Smooth muscle cell (in vitro differentiated cells): ENCODE measurements at regions not wholly inside any gene's neighbourhood (a gene's known extent, or its start where the extent isn't known, plus 50 kb on each side); places are given as distances from the start of the nearest gene placed in this dataset.

Source experiments
- DNase-seq: peaks from one replicate; lab custom pipeline; 2025; ENCODE audit not compliant: unreplicated experiment; lab: John Stamatoyannopoulos, UW
- H2AFZ ChIP-seq: fragments of 200-600 bp; sonication (generic); 2 replicates; pipeline ENCODE4 v1.6.0; 2016; ENCODE audit warnings: antibody characterized with exemption, low read depth, mild to moderate bottlenecking
- H3F3A ChIP-seq: fragments of 200-600 bp; sonication (generic); 2 replicates; pipeline ENCODE4 v1.6.0; 2017; ENCODE audit warnings: antibody characterized with exemption, low read depth
- H3K27ac ChIP-seq: fragments of 200-600 bp; sonication (generic); 2 replicates; pipeline ENCODE4 v1.5.1; 2016; ENCODE audit warnings: low read depth, mild to moderate bottlenecking
- H3K27me3 ChIP-seq: fragments of 200-600 bp; sonication (generic); 2 replicates; pipeline ENCODE4 v1.6.1; 2016; ENCODE audit warnings: low read depth, mild to moderate bottlenecking
- H3K36me3 ChIP-seq: fragments of 200-600 bp; sonication (generic); 2 replicates; pipeline ENCODE4 v1.5.1; 2016; ENCODE audit warnings: low read depth
- H3K4me1 ChIP-seq: fragments of 200-600 bp; sonication (generic); 2 replicates; pipeline ENCODE4 v1.5.1; 2016; ENCODE audit warnings: low read depth
- H3K4me2 ChIP-seq: fragments of 200-600 bp; sonication (generic); 2 replicates; pipeline ENCODE4 v1.6.0; 2016; ENCODE audit warnings: mild to moderate bottlenecking
- H3K4me3 ChIP-seq: fragments of 200-600 bp; sonication (generic); 2 replicates; pipeline ENCODE4 v1.5.1; 2016; ENCODE audit warnings: mild to moderate bottlenecking
- H3K79me2 ChIP-seq: fragments of 200-600 bp; sonication (generic); 2 replicates; pipeline ENCODE4 v1.6.0; 2016; ENCODE audit warnings: low read depth, mild to moderate bottlenecking
- H3K9ac ChIP-seq: fragments of 200-600 bp; sonication (generic); 2 replicates; pipeline ENCODE4 v1.6.0; 2016; ENCODE audit warnings: low read depth
- H3K9me3 ChIP-seq: fragments of 200-600 bp; sonication (generic); replicated peaks from 2 replicates; pipeline ENCODE4 v1.5.1; 2016; ENCODE audit warnings: low read depth
- H4K20me1 ChIP-seq: fragments of 200-600 bp; sonication (generic); 2 replicates; pipeline ENCODE4 v1.6.0; 2016; ENCODE audit warnings: low read depth
- WGBS: methylation state at CpG from one replicate; pipeline ENCODE4 v1.1.7; 2016; ENCODE audit warnings: low lambda C conversion rate; 5-methylcytosine and 5-hydroxymethylcytosine counted together
- TF ChIP-seq, protein P1 (sequence below): fragments of 200-600 bp; sonication (generic); IDR thresholded peaks from 2 replicates; pipeline ENCODE4 v1.5.1; 2017; ENCODE audit warnings: borderline replicate concordance, mild to moderate bottlenecking, antibody characterized with exemption; ENCODE audit not compliant: insufficient read depth, poor library complexity, severe bottlenecking

DNA sequence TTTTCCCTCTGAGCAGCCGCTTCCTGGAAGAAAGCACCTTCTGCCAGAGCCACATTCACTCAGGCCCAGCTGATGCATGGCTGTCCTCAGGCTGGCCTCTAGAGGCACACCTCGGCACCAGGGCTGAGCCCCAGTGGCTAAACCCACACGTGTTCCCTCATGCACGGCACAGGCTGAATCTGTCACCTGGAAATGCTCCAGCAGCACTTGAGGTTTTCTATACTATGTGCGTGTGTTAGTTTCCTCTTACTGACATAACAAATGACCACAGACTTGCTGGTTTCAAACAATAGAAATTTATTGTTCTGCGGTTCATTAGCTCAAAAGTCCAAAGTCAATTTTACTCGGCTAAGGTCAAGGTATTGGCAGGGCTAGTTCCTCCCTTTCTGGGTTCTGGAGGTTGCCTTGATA, 141.4 kb downstream of the LRRC70 start:
- DNase-seq, result no peak
- H3K79me2 ChIP-seq, result no peaks in the 10 kb centered on the region
- 67% methylated on average over 7 of the region's 7 CpGs for WGBS
- H3K27me3 ChIP-seq, result no peaks in the 10 kb centered on the region
- H4K20me1 ChIP-seq, result no peaks in the 10 kb centered on the region
- no peak overlapping the region for H3K4me2 ChIP-seq
- H3K9me3 ChIP-seq, result no peaks in the 10 kb centered on the region
- no peak overlapping the region for H3K4me3 ChIP-seq
- TF ChIP-seq, protein P1, sequence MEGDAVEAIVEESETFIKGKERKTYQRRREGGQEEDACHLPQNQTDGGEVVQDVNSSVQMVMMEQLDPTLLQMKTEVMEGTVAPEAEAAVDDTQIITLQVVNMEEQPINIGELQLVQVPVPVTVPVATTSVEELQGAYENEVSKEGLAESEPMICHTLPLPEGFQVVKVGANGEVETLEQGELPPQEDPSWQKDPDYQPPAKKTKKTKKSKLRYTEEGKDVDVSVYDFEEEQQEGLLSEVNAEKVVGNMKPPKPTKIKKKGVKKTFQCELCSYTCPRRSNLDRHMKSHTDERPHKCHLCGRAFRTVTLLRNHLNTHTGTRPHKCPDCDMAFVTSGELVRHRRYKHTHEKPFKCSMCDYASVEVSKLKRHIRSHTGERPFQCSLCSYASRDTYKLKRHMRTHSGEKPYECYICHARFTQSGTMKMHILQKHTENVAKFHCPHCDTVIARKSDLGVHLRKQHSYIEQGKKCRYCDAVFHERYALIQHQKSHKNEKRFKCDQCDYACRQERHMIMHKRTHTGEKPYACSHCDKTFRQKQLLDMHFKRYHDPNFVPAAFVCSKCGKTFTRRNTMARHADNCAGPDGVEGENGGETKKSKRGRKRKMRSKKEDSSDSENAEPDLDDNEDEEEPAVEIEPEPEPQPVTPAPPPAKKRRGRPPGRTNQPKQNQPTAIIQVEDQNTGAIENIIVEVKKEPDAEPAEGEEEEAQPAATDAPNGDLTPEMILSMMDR, result no peak
- H3K9ac ChIP-seq, result no peak overlapping the region
- no peaks in the 10 kb centered on the region for H3F3A ChIP-seq
- no peak overlapping the region for H3K27ac ChIP-seq
- H3K36me3 ChIP-seq, result no peaks in the 10 kb centered on the region
- H2AFZ ChIP-seq, result no peak overlapping the region
- H3K4me1 ChIP-seq, result no peaks in the 10 kb centered on the region

GRCh38 chr5:62719061-62719720, 140.6 kb downstream of the LRRC70 start:
- H3F3A ChIP-seq, result no peaks in the 10 kb centered on the region
- H3K9me3 ChIP-seq, result no peaks in the 10 kb centered on the region
- TF ChIP-seq, protein P1, result no peak
- H2AFZ ChIP-seq, result no peak overlapping the region
- DNase-seq, result no peak
- no peaks in the 10 kb centered on the region for H3K36me3 ChIP-seq
- no peaks in the 10 kb centered on the region for H3K4me1 ChIP-seq
- no peak overlapping the region for H3K4me2 ChIP-seq
- no peaks in the 10 kb centered on the region for H3K79me2 ChIP-seq
- no peak overlapping the region for H3K4me3 ChIP-seq
- 87% methylated on average over 9 of the region's 9 CpGs for WGBS
- no peak overlapping the region for H3K27ac ChIP-seq
- H3K27me3 ChIP-seq, result no peaks in the 10 kb centered on the region
- H3K9ac ChIP-seq, result no peak overlapping the region
- H4K20me1 ChIP-seq, result no peaks in the 10 kb centered on the region

- H3K4me1 ChIP-seq, result no peaks in the 10 kb centered on the region
- H3K4me3 ChIP-seq, result no peak overlapping the region
- no peak overlapping the region for H2AFZ ChIP-seq
- H3K4me2 ChIP-seq, result no peak overlapping the region
- 87% methylated on average over 2 of the region's 2 CpGs for WGBS
- H3K36me3 ChIP-seq, result no peaks in the 10 kb centered on the region
- no peak overlapping the region for H3K9ac ChIP-seq
- no peaks in the 10 kb centered on the region for H3K79me2 ChIP-seq
- no peaks in the 10 kb centered on the region for H3F3A ChIP-seq
- no peak for DNase-seq
- H3K27me3 ChIP-seq, result no peaks in the 10 kb centered on the region
- no peaks in the 10 kb centered on the region for H3K9me3 ChIP-seq
- H4K20me1 ChIP-seq, result no peaks in the 10 kb centered on the region
- no peak overlapping the region for H3K27ac ChIP-seq
- TF ChIP-seq, protein P1, result no peak
Observed at GRCh38 chr5:62718324-62718723, 139.7 kb downstream of the LRRC70 start.

DNA sequence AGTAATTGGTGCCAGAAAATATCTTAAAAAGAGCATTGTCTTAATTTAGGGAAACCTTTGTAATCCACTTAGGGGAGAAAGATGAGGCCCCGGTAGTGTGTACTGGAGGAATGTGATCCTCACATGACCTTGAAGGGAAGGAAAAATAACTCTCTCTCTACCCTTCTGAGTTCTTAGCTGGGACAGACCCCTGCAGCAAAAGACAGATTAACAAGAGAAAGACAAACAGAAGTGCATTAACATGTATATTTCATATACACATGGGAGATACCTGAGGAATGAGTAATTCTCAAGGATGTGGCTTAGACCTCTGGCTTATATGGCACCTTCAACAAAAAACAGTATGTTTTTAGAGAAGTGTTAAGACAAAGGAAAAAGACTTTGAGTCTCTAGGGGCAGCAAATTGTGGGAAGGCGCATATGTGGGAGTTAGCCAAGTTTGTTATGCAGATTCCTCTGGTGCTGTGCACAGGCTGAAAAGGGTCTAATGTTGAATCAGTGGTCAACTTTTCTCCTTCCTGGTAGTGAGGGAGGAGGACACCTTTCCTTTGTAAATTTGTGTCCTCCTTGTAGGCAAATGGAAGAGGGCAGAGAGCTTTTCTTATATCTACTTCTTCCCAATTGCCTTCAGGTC, 138.8 kb downstream of the LRRC70 start:
- Histone ChIP-seq H3K4me2 (no peak overlapping the region), H3K27me3 (no peaks in the 10 kb centered on the region), H3F3A (no peaks in the 10 kb centered on the region), H3K36me3 (no peaks in the 10 kb centered on the region), H3K4me1 (no peaks in the 10 kb centered on the region), H3K27ac (no peak overlapping the region), H3K9me3 (no peaks in the 10 kb centered on the region), H2AFZ (no peak overlapping the region), H4K20me1 (no peaks in the 10 kb centered on the region), H3K79me2 (no peaks in the 10 kb centered on the region), H3K4me3 (no peak overlapping the region), H3K9ac (no peak overlapping the region)
- DNase-seq, result no peak
- 63% methylated on average over 2 of the region's 2 CpGs for WGBS
- TF ChIP-seq, protein P1, result no peak
